ENCODE measurements at regions not wholly inside any gene's neighbourhood (a gene's known extent, or its start where the extent isn't known, plus 50 kb on each side); places are given as distances from the start of the nearest gene placed in this dataset.

DNA sequence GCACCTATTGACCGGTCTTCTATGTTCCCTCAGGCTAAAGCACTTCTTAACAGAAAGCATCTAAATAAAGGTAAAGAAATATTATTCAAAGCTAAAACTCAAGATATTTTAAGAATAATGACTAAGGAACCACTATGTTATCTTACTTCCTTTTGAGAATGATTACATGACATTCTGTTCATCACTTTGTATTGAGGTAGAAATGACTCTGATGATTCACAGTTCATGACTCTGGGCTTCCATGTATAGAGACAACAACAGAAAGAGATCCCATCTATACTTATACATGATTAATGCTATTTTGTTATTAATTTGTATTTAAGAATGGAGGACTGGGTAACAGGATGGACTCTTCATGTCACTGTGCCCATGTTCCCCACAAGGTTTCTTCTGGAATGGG is 218.3 kb upstream of the OR4E1 start:
- TF ChIP-seq, protein P1, sequence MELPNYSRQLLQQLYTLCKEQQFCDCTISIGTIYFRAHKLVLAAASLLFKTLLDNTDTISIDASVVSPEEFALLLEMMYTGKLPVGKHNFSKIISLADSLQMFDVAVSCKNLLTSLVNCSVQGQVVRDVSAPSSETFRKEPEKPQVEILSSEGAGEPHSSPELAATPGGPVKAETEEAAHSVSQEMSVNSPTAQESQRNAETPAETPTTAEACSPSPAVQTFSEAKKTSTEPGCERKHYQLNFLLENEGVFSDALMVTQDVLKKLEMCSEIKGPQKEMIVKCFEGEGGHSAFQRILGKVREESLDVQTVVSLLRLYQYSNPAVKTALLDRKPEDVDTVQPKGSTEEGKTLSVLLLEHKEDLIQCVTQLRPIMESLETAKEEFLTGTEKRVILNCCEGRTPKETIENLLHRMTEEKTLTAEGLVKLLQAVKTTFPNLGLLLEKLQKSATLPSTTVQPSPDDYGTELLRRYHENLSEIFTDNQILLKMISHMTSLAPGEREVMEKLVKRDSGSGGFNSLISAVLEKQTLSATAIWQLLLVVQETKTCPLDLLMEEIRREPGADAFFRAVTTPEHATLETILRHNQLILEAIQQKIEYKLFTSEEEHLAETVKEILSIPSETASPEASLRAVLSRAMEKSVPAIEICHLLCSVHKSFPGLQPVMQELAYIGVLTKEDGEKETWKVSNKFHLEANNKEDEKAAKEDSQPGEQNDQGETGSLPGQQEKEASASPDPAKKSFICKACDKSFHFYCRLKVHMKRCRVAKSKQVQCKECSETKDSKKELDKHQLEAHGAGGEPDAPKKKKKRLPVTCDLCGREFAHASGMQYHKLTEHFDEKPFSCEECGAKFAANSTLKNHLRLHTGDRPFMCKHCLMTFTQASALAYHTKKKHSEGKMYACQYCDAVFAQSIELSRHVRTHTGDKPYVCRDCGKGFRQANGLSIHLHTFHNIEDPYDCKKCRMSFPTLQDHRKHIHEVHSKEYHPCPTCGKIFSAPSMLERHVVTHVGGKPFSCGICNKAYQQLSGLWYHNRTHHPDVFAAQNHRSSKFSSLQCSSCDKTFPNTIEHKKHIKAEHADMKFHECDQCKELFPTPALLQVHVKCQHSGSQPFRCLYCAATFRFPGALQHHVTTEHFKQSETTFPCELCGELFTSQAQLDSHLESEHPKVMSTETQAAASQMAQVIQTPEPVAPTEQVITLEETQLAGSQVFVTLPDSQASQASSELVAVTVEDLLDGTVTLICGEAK (IDR thresholded peaks at IDR 0.05): no peak
- TF ChIP-seq, protein P1 (CRISPR knock-in tag; IDR thresholded peaks at IDR 0.05): no peak
- TF ChIP-seq POLR2AphosphoS5 (IDR thresholded peaks at IDR 0.05; ENCODE audit: low read depth, low read length) (no peak), POLR2A (IDR thresholded peaks at IDR 0.05; ENCODE audit: insufficient read depth in 1 of 2, low read depth in 2 of 2, low read length in 2 of 2) (no peak), FOXA1 (IDR thresholded peaks at IDR 0.05) (no peak), FOXA1 (CRISPR knock-in tag; IDR thresholded peaks at IDR 0.05) (no peak), ZNF274 (CRISPR knock-in tag; IDR thresholded peaks at IDR 0.05) (no peak), KAT7 (CRISPR knock-in tag; IDR thresholded peaks at IDR 0.05; ENCODE audit: borderline replicate concordance) (no peak), YY1 (IDR thresholded peaks at IDR 0.05; ENCODE audit: insufficient read depth, insufficient replicate concordance, low read depth, low read length) (no peak)

Measured in HepG2 (cell line).